GM23338 (cell line): ENCODE measurements at regions not wholly inside any gene's neighbourhood (a gene's known extent, or its start where the extent isn't known, plus 50 kb on each side); places are given as distances from the start of the nearest gene placed in this dataset.

Experiments
- ATAC-seq: fragments of 200-7000 bp; cut with Tn5 transposase; 3 replicates; pipeline ENCODE4 v1.9.1; 2020
- DNase-seq: peaks from one replicate; pipeline ENCODE4 v3.0.0-alpha.2; 2015; ENCODE audit warnings: low spot score
- H2AFZ ChIP-seq: fragments of 200-600 bp; sonication (generic); 2 replicates; pipeline ENCODE4 v1.8.0; 2016; ENCODE audit warnings: antibody characterized with exemption, mild to moderate bottlenecking, moderate library complexity
- H3F3A ChIP-seq: fragments of 200-600 bp; sonication (generic); replicated peaks from 2 replicates; pipeline ENCODE4 v1.8.0; 2017; ENCODE audit warnings: antibody characterized with exemption, mixed run types, low read depth
- H3K27ac ChIP-seq: fragments of 200-600 bp; sonication (generic); 2 replicates; pipeline ENCODE4 v1.6.1; 2016; ENCODE audit warnings: low read depth
- H3K27me3 ChIP-seq: fragments of 200-600 bp; sonication (generic); 2 replicates; pipeline ENCODE4 v1.8.0; 2016; ENCODE audit warnings: mild to moderate bottlenecking, mixed run types, moderate library complexity; ENCODE audit not compliant: insufficient read depth
- H3K36me3 ChIP-seq: fragments of 200-600 bp; sonication (generic); 2 replicates; pipeline ENCODE4 v1.8.0; 2016; ENCODE audit warnings: mild to moderate bottlenecking; ENCODE audit not compliant: insufficient read depth
- H3K4me1 ChIP-seq: fragments of 200-600 bp; sonication (generic); 2 replicates; pipeline ENCODE4 v1.8.0; 2016; ENCODE audit warnings: mild to moderate bottlenecking, moderate library complexity; ENCODE audit not compliant: insufficient read depth
- H3K4me2 ChIP-seq: fragments of 200-600 bp; sonication (generic); 2 replicates; pipeline ENCODE4 v1.7.1; 2017; ENCODE audit warnings: mixed run types
- H3K4me3 ChIP-seq: fragments of 200-600 bp; sonication (generic); 2 replicates; pipeline ENCODE4 v1.6.1; 2016; ENCODE audit warnings: mixed run types
- H3K79me2 ChIP-seq: fragments of 200-600 bp; sonication (generic); replicated peaks from 2 replicates; pipeline ENCODE4 v1.8.0; 2017; ENCODE audit warnings: mild to moderate bottlenecking; ENCODE audit not compliant: insufficient read depth
- H3K9me2 ChIP-seq: fragments of 200-600 bp; sonication (generic); 2 replicates; pipeline ENCODE4 v1.8.0; 2017; ENCODE audit not compliant: insufficient read depth
- H4K20me1 ChIP-seq: fragments of 200-600 bp; sonication (generic); replicated peaks from 2 replicates; pipeline ENCODE4 v1.8.0; 2017; ENCODE audit warnings: mild to moderate bottlenecking; ENCODE audit not compliant: insufficient read depth
- H3K27ac Mint-ChIP-seq: 2 replicates; pipeline ENCODE4 v1.8.0; 2020; ENCODE audit warnings: inconsistent platforms, mild to moderate bottlenecking, moderate library complexity, mixed read lengths
- H3K27me3 Mint-ChIP-seq: 3 replicates; pipeline ENCODE4 v1.8.0; 2022; ENCODE audit warnings: low read depth, mild to moderate bottlenecking, moderate library complexity, mixed read lengths, inconsistent platforms; ENCODE audit not compliant: insufficient read depth, poor library complexity
- H3K36me3 Mint-ChIP-seq: 3 replicates; pipeline ENCODE4 v1.8.0; 2021; ENCODE audit warnings: low read depth, mild to moderate bottlenecking, inconsistent platforms, moderate library complexity, mixed read lengths
- H3K4me1 Mint-ChIP-seq: 3 replicates; pipeline ENCODE4 v1.8.0; 2020; ENCODE audit warnings: mild to moderate bottlenecking, inconsistent platforms, mixed read lengths
- H3K4me3 Mint-ChIP-seq: 3 replicates; pipeline ENCODE4 v1.8.0; 2021; ENCODE audit warnings: moderate library complexity, mild to moderate bottlenecking, inconsistent platforms, mixed read lengths
- H3K9me3 Mint-ChIP-seq: 3 replicates; pipeline ENCODE4 v1.8.0; 2020; ENCODE audit warnings: moderate library complexity, mild to moderate bottlenecking, inconsistent platforms, mixed read lengths
- CREB1 ChIP-seq: fragments of 250-450 bp; sonication (Bioruptor Pico); IDR thresholded peaks from 2 replicates; pipeline ENCODE4 v1.5.0; 2020; ENCODE audit warnings: low read depth, mild to moderate bottlenecking, moderate library complexity
- CTCF ChIP-seq, 2 experiments: fragments of 200-600 bp in 1 of 2; sonication (generic) in 1 of 2; conservative IDR thresholded peaks; 2 replicates each; pipeline versions ENCODE4 v1.5.1 to v1.6.1; 2016 to 2017; ENCODE audit warnings: antibody characterized with exemption in 2 of 2, low read depth in 2 of 2, mild to moderate bottlenecking in 2 of 2, moderate library complexity in 1 of 2
- ETS1 ChIP-seq: IDR thresholded peaks from 2 replicates; pipeline ENCODE4 v1.6.1; 2016; ENCODE audit warnings: antibody characterized with exemption
- EZH2 ChIP-seq: fragments of 200-600 bp; sonication (generic); IDR thresholded peaks from one replicate; pipeline ENCODE4 v1.8.0; 2017; ENCODE audit warnings: antibody characterized with exemption, mild to moderate bottlenecking, low read depth; ENCODE audit not compliant: unreplicated experiment
- EZH2phosphoT487 ChIP-seq: fragments of 200-600 bp; sonication (generic); IDR thresholded peaks from one replicate; pipeline ENCODE4 v1.8.1; 2018; ENCODE audit warnings: antibody characterized with exemption; ENCODE audit not compliant: unreplicated experiment
- JUNB ChIP-seq: IDR thresholded peaks from one replicate; pipeline ENCODE4 v1.6.1; 2016; ENCODE audit warnings: antibody characterized with exemption; ENCODE audit not compliant: unreplicated experiment
- NANOG ChIP-seq: IDR thresholded peaks from 2 replicates; pipeline ENCODE4 v1.6.1; 2016; ENCODE audit warnings: antibody characterized with exemption, borderline replicate concordance
- POLR2AphosphoS5 ChIP-seq: IDR thresholded peaks from 2 replicates; pipeline ENCODE4 v1.6.1; 2016; ENCODE audit warnings: antibody characterized with exemption, low read depth
- REST ChIP-seq: IDR thresholded peaks from one replicate; pipeline ENCODE4 v1.6.1; 2018; ENCODE audit warnings: antibody characterized with exemption; ENCODE audit not compliant: unreplicated experiment
- STAT1 ChIP-seq: IDR thresholded peaks from one replicate; pipeline ENCODE4 v1.6.1; 2016; ENCODE audit warnings: antibody characterized with exemption; ENCODE audit not compliant: unreplicated experiment
- ZNF114 ChIP-seq: fragments of 250-450 bp; sonication (Bioruptor Pico); IDR thresholded peaks from 2 replicates; pipeline ENCODE4 v1.5.0; 2020; ENCODE audit warnings: mild to moderate bottlenecking, moderate library complexity
- ZNF331 ChIP-seq: fragments of 250-450 bp; sonication (Bioruptor Pico); IDR thresholded peaks from 2 replicates; pipeline ENCODE4 v1.5.0; 2020; ENCODE audit warnings: low read depth, mild to moderate bottlenecking, moderate library complexity

- TF ChIP-seq ZNF114 (CRISPR knock-in tag) (no peak), ZNF331 (CRISPR knock-in tag) (no peak), EZH2 (no peak), JUNB (no peak), POLR2AphosphoS5 (no peak), ETS1 (no peak), REST (no peak)
Observed at GRCh38 chr7:79949778-79950177, 184.9 kb upstream of the GNAI1 start (continued).

- no peak for ATAC-seq
- Histone ChIP-seq H3K79me2 (no peaks in the 10 kb centered on the region), H3K4me1 (no peaks in the 10 kb centered on the region), H2AFZ (0 out of 2 replicates have a peak overlapping the region, but pooled peaks have one; percentile 9), H4K20me1 (no peaks in the 10 kb centered on the region), H3K4me3 (no peak overlapping the region), H3K4me2 (no peak overlapping the region), H3K36me3 (no peaks in the 10 kb centered on the region), H3F3A (no peaks in the 10 kb centered on the region), H3K27ac (no peak overlapping the region), H3K27me3 (no peaks in the 10 kb centered on the region), H3K9me2 (no peaks in the 10 kb centered on the region; the same call in 1 of the 2 replicates)
- H3K4me1 Mint-ChIP-seq, result no peaks in the 10 kb centered on the region
- no peak for DNase-seq
- no peaks in the 10 kb centered on the region for H3K9me3 Mint-ChIP-seq
- no peak overlapping the region for H3K4me3 Mint-ChIP-seq
- H3K27ac Mint-ChIP-seq, result no peak overlapping the region
- no peaks in the 10 kb centered on the region for H3K36me3 Mint-ChIP-seq
- no peaks in the 10 kb centered on the region for H3K27me3 Mint-ChIP-seq
- TF ChIP-seq STAT1 (no peak), NANOG (no peak), EZH2 (no peak), ETS1 (no peak), CTCF (conservative IDR thresholded peaks at IDR 0.05; ENCODE audit: low read depth in 2 of 2) (no peak), CREB1 (CRISPR knock-in tag) (no peak), EZH2phosphoT487 (no peak)
Observed at GRCh38 chr7:79936281-79936983, 198.2 kb upstream of the GNAI1 start.
